ENCODE measurements at regions not wholly inside any gene's neighbourhood (a gene's known extent, or its start where the extent isn't known, plus 50 kb on each side); places are given as distances from the start of the nearest gene placed in this dataset.

GRCh38 chr2:41993435-41993925, 54.3 kb upstream of the PKDCC start:
- ATAC-seq: no peak
- no peaks in the 10 kb centered on the region for H3K36me3 Mint-ChIP-seq
- no peak overlapping the region for H3K27ac Mint-ChIP-seq
- peaks cover 0 to 4% of the 10 kb centered on the region in 2 donors for H3K9me3 Mint-ChIP-seq
- DNase-seq (ENCODE audit: low spot score in 2 of 2): no peak

- Mint-ChIP-seq H3K27ac (no peak overlapping the region), H3K36me3 (no peaks in the 10 kb centered on the region), H3K9me3 (peaks cover 0 to 4% of the 10 kb centered on the region in 2 donors)
- ATAC-seq: peak in 1 of 2 donors; percentile 54
- DNase-seq (ENCODE audit: low spot score in 2 of 2): no peak
Measured at GRCh38 chr2:41994233-41994637, 53.6 kb upstream of the PKDCC start.

GRCh38 chr2:41994661-41995060, 53.2 kb upstream of the PKDCC start:
- ATAC-seq: no peak
- H3K9me3 Mint-ChIP-seq: peaks cover 0 to 4% of the 10 kb centered on the region in 2 donors
- H3K36me3 Mint-ChIP-seq: no peaks in the 10 kb centered on the region
- H3K27ac Mint-ChIP-seq: no peak overlapping the region
- no peak for DNase-seq (ENCODE audit: low spot score in 2 of 2)

GRCh38 chr2:41997561-41997960, 50.3 kb upstream of the PKDCC start:
- Mint-ChIP-seq H3K27ac (no peak overlapping the region), H3K9me3 (peaks cover 3 to 4% of the 10 kb centered on the region in 2 donors), H3K36me3 (no peaks in the 10 kb centered on the region)
- ATAC-seq (no peak), DNase-seq (ENCODE audit: low spot score in 2 of 2) (no peak)
